ENCODE measurements at regions not wholly inside any gene's neighbourhood (a gene's known extent, or its start where the extent isn't known, plus 50 kb on each side); places are given as distances from the start of the nearest gene placed in this dataset.

DNA sequence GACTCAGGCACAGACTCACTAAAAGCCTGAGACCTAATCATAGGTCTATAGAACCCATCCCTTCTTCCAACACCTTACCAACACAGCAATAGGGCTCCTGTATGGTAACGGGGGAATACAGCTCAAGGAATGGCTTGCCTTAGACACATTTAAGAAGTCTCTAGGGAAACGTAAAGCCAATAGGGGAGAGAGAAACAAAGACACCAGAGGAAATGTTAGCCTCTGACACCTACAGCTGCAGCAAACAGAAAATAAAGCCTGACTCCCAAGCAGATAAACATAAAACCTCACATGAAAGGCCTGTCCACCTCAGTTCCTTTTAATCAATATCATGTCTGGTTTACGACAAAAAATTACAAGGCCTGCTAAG, 51.1 kb upstream of the NCOA1 start:
- no peak for DNase-seq (ENCODE audit: low read depth)

DNA sequence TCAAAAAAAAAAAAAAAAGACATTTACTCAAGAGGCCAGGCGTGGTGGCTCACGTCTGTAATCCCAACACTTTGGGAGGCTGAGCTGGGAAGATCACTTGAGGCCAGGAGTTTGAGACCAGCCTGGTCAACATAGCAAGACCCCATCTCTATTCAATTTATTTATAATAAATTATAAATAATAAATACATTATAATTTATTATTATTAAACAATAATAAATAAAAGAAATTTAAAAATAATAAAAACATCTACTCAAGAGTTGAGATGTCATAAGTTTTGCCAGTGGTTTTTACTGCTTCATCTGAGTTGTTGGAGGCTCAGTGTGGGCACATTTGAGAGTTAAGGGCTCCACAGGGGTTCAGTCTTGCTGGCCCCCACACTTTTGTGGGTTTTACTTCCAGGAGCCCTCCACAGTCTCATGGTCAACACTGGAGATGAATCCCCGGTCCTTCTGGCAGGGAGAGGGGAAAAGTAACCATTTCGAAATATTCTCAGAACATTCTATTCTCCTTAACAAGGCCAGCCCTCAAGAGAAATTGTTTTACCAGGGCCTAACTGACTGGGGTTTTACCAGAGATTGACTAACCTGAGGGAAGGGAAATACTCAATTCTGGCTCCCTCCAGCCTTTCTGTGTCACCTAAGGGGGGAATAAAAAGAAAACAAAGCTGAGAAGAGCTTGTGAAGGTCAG, 51.6 kb upstream of the NCOA1 start:
- DNase-seq (ENCODE audit: low read depth): no peak

DNA sequence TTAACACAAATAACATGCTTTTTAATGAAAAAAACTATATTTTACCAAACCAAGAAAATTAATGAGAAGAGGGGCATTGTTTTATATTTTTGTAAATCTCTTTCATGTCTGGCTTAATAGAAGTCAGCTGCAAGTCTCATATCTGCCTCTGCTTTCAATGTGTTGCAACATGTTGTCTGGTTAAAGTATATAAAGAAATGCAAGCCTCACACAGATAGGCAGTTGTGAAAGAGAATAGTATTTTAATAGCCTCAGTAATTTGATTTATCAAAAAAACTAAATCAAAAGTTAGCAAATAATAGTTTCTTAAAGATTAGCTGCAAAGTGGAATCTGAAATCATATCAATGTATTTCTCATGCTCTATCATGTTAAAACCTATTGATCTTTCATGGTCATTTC, 52.9 kb upstream of the NCOA1 start:
- no peak for DNase-seq (ENCODE audit: low read depth)

DNA sequence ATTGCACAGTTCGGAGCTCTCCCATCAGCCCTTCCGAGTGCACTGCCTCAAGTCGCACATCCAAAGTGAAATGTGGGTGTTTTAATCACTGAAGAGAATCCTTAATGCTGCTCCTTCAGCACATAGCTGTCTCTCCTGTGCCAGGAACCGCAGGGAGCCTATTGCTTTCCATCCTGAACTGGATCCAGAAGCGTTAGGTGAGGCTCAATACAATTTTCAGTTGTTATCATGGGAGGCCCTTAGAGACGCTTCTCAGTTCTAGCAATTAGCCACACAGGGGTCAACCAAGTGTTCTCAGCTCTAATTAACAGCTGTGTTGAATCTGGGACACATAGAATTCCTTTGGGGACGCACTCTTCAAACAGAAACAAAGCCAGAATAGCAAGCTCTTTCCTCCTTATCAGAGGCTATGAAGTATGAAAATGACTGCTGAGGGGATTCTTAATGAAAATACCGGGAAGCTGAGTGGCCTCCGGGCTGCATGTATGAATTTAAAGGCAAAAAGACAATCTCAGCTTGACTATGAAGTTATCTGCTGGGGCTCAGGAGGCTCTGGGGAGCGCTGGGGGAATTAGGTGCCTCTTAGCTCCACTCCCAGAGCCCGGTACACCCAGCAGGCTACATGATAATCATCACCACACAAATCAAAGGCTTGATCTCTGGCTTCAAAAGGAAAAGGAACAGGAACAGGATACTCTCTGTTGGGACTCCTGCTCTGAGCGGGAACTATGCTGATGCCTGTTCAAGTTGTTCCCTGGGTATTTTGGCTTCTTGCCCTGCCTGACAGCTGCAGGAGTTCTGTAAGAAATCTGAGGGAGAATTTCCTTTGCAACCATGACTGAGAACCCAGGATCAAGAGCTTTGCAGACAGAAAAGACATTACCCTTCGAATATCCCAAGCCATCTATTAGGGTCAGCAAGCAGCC, 55.4 kb upstream of the NCOA1 start:
- DNase-seq (ENCODE audit: low read depth): peak; percentile 18

- no peak for DNase-seq (ENCODE audit: low read depth)
These were observed 56.5 kb upstream of the NCOA1 start for GRCh38 chr2:24434541-24434940.

DNA sequence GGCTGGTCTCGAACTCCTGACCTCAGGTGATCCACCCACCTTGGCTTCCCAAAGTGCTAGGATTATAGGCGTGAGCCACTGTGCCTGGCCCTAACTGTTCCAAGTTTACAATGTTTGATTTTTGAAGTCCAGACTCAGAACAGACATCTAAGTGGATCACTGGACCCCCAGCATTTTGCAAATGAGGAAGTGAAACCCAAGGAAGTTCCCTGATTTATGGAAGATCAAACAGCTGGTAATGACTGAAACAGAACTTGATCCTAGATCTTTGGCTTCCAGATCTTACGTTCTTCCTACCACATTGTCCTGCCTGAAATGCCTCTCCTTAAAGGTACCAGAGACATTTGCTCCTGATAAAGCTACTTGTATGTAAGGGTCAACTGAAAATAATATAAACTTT, 58.3 kb upstream of the NCOA1 start:
- no peak for DNase-seq (ENCODE audit: low read depth)

- DNase-seq (ENCODE audit: low read depth): no peak
These were observed 58.9 kb upstream of the NCOA1 start for GRCh38 chr2:24432121-24432520.

DNA sequence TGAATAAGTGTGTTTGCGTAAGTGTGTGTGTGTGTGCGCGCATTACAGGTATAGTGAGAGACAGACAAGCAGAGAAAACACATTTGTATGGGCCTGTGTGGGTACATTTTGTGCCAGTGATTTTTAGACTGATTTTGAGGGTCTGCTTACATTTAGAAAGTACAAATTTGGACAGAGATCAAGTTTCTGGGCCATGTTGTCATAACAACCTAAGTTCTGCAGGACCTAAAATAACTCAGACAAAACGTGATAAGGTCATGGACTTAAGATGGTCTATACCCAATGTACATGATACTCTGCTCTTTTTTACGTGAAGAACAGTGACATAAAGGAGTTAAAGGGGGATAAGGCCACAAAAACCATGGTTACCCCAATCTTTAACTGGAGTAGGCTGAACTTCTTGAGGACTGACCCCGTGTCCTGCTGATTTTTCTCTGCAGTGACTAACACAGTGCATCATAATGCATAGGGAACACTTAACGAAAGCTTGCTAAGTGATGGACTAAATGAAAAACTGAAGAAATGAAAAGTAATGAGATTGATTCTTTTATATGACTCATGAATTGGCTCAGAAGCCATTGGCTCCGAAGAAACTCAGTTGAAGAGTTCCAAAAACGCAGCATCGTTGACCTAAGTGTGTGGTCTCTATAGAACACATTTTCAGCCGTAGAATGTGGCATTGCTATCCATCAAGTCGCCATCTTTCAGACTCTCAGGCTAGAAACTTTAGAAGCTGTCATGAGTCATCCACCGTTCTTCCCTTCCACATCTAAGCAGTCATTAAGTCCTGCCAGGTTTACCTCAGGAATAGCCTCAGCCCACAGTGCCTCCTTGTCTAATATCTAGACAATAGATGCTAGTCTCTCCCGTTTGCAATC, 61.6 kb upstream of the NCOA1 start:
- DNase-seq (ENCODE audit: low read depth): no peak

DNA sequence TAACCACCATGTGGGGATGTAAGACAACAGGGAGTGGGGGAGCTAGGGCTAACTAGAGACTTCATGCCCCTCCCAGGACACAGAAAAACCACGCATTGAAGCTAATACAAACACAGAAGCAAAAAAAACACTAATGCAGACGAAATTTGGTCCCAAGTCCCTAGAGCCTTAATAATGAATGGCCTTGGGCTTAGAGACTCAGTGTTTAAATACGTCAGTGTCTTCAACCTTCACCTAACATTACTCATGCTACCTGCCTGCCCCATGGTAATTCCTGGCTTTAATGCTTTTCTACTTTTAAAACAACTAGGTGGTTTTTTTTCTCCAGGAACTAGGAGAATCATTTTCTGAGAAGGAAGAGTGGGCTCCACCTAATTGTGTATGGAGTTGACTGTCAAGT, 64.1 kb upstream of the ITSN2 start:
- no peak for DNase-seq (ENCODE audit: low read depth)

GRCh38 chr2:24423095-24423494, 62.8 kb upstream of the ITSN2 start:
- DNase-seq (ENCODE audit: low read depth): no peak

- peak; percentile 16 for DNase-seq (ENCODE audit: low read depth)
These were observed 61.3 kb upstream of the ITSN2 start for GRCh38 chr2:24421668-24422067.

DNA sequence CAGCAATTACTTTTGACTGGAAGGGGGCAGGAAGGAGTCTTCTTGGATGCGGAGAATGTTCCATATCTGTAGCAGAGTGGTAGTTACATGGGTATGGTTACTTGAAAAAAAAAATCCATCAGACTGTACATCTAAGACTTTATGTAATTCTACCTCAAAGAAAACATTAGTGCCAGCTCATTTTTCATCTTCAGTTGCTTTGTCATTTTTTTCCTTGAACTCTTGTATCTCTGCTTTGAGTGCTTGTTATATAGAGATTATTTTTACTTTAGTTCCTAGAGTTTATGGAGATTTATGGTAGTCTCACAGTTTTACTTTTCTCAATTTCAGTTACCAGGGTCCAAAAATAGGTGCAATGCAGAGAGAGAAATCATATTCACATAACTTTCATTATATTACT, 60.0 kb upstream of the ITSN2 start:
- no peak for DNase-seq (ENCODE audit: low read depth)

GRCh38 chr2:24418166-24418841, 58.0 kb upstream of the ITSN2 start:
- no peak for DNase-seq (ENCODE audit: low read depth)

DNA sequence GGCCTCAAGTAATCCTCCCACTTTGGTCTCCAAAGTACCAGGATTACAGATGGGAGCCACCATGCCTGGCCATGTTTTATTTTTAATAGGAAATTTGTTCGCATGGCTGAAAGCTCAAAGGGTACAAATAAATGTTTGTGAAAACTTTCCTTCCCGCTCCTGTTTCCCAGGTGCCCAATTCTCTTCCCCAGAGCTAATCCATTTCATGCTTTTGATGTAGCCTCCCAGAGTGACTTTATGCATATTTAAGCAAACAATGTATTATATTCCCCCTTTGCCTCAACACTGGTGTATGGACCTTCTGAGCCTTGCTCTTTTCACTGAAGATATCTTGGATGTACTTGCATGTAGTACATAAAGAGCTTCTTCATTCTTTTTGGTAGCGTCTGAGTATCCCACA, 52.5 kb upstream of the ITSN2 start:
- DNase-seq (ENCODE audit: low read depth): no peak

GRCh38 chr2:24411488-24412151, 51.3 kb upstream of the ITSN2 start:
- DNase-seq (ENCODE audit: low read depth): no peak

- no peak for DNase-seq (ENCODE audit: low read depth)
These were observed 50.6 kb upstream of the ITSN2 start for GRCh38 chr2:24410976-24411375.

GRCh38 chr2:24409700-24410556, 49.6 kb upstream of the ITSN2 start:
- DNase-seq (ENCODE audit: low read depth): peak; percentile 40

Measured in GM04504 (cell line).